Duodenal mucosa (tissue), 2 donors: ENCODE measurements at regions not wholly inside any gene's neighbourhood (a gene's known extent, or its start where the extent isn't known, plus 50 kb on each side); places are given as distances from the start of the nearest gene placed in this dataset.

Source experiments
- H3K27ac ChIP-seq: one replicate; pipeline ENCODE4 v1.7.0; 2013; ENCODE audit warnings: low read depth, low read length
- H3K27me3 ChIP-seq, 2 donors: one replicate each; pipeline ENCODE4 v1.7.0; 2013; ENCODE audit warnings: low read length in 2 of 2, control low read depth in 1 of 2; ENCODE audit not compliant: insufficient read depth in 2 of 2, control insufficient read depth in 1 of 2
- H3K36me3 ChIP-seq, 2 donors: one replicate each; pipeline ENCODE4 v1.7.0; 2013; ENCODE audit warnings: low read length in 2 of 2, control low read depth in 1 of 2; ENCODE audit not compliant: insufficient read depth in 2 of 2, control insufficient read depth in 1 of 2
- H3K4me1 ChIP-seq, 2 donors: one replicate each; pipeline ENCODE4 v1.7.0; 2013; ENCODE audit warnings: low read length in 2 of 2, control low read depth in 1 of 2; ENCODE audit not compliant: insufficient read depth in 2 of 2, control insufficient read depth in 1 of 2
- H3K4me3 ChIP-seq, 2 donors: one replicate each; pipeline ENCODE4 v1.7.0; 2013; ENCODE audit warnings: low read length in 2 of 2, low read depth in 1 of 2
- H3K9ac ChIP-seq, 2 donors: one replicate each; pipeline ENCODE4 v1.7.0; 2013; ENCODE audit warnings: low read length in 2 of 2, low read depth in 1 of 2
- H3K9me3 ChIP-seq, 2 donors: one replicate each; pipeline ENCODE4 v1.7.0; 2013; ENCODE audit warnings: low read length in 2 of 2, control low read depth in 1 of 2; ENCODE audit not compliant: control insufficient read depth in 1 of 2

- Histone ChIP-seq H3K9ac (no peak overlapping the region), H3K4me1 (peaks cover 0 to 5% of the 10 kb centered on the region in 2 donors), H3K9me3 (no peaks in the 10 kb centered on the region), H3K36me3 (no peaks in the 10 kb centered on the region), H3K4me3 (no peak overlapping the region), H3K27me3 (peaks cover 0 to 4% of the 10 kb centered on the region in 2 donors), H3K27ac (no peak overlapping the region)
Observed at GRCh38 chr20:40960101-40960500, 68.5 kb upstream of the TOP1 start.

GRCh38 chr20:40960521-40960956 is 68.1 kb upstream of the TOP1 start:
- Histone ChIP-seq H3K9ac (no peak overlapping the region), H3K27ac (no peak overlapping the region), H3K36me3 (no peaks in the 10 kb centered on the region), H3K9me3 (no peaks in the 10 kb centered on the region), H3K4me3 (no peak overlapping the region), H3K4me1 (peaks cover 0 to 5% of the 10 kb centered on the region in 2 donors), H3K27me3 (peaks cover 0 to 4% of the 10 kb centered on the region in 2 donors)

GRCh38 chr20:40961176-40961575 is 67.4 kb upstream of the TOP1 start:
- Histone ChIP-seq H3K9ac (no peak overlapping the region), H3K9me3 (no peaks in the 10 kb centered on the region), H3K27ac (no peak overlapping the region), H3K4me3 (no peak overlapping the region), H3K36me3 (no peaks in the 10 kb centered on the region), H3K27me3 (peaks cover 0 to 4% of the 10 kb centered on the region in 2 donors), H3K4me1 (peaks cover 0 to 5% of the 10 kb centered on the region in 2 donors)

- no peak overlapping the region for H3K9ac ChIP-seq
- H3K27me3 ChIP-seq: peaks cover 0 to 4% of the 10 kb centered on the region in 2 donors
- H3K4me3 ChIP-seq: no peak overlapping the region
- H3K4me1 ChIP-seq: peaks cover 0 to 5% of the 10 kb centered on the region in 2 donors
- H3K27ac ChIP-seq: no peak overlapping the region
- no peaks in the 10 kb centered on the region for H3K9me3 ChIP-seq
- H3K36me3 ChIP-seq: no peaks in the 10 kb centered on the region
Observed at GRCh38 chr20:40961686-40962640, 66.7 kb upstream of the TOP1 start.

- H3K9me3 ChIP-seq: no peaks in the 10 kb centered on the region
- H3K9ac ChIP-seq: no peak overlapping the region
- no peak overlapping the region for H3K4me3 ChIP-seq
- H3K4me1 ChIP-seq: peaks cover 0 to 5% of the 10 kb centered on the region in 2 donors
- no peaks in the 10 kb centered on the region for H3K36me3 ChIP-seq
- H3K27me3 ChIP-seq: peaks cover 0 to 4% of the 10 kb centered on the region in 2 donors
- H3K27ac ChIP-seq: no peak overlapping the region
Observed at GRCh38 chr20:40962733-40963504, 65.7 kb upstream of the TOP1 start.

GRCh38 chr20:40963505-40963845 is 65.1 kb upstream of the TOP1 start:
- Histone ChIP-seq H3K9ac (no peak overlapping the region), H3K27ac (no peak overlapping the region), H3K27me3 (peaks cover 0 to 4% of the 10 kb centered on the region in 2 donors), H3K4me1 (peaks cover 0 to 5% of the 10 kb centered on the region in 2 donors), H3K4me3 (no peak overlapping the region), H3K9me3 (no peaks in the 10 kb centered on the region), H3K36me3 (no peaks in the 10 kb centered on the region)

- H3K4me3 ChIP-seq: no peak overlapping the region
- no peak overlapping the region for H3K27ac ChIP-seq
- H3K9ac ChIP-seq: no peak overlapping the region
- H3K4me1 ChIP-seq: peaks cover 3 to 5% of the 10 kb centered on the region in 2 donors
- peaks cover 0 to 4% of the 10 kb centered on the region in 2 donors for H3K27me3 ChIP-seq
- no peaks in the 10 kb centered on the region for H3K9me3 ChIP-seq
- H3K36me3 ChIP-seq: no peaks in the 10 kb centered on the region
Observed at GRCh38 chr20:40965671-40966070, 63.0 kb upstream of the TOP1 start.

GRCh38 chr20:40966103-40966502 is 62.5 kb upstream of the TOP1 start:
- H3K4me1 ChIP-seq: peaks cover 3 to 5% of the 10 kb centered on the region in 2 donors
- no peak overlapping the region for H3K27ac ChIP-seq
- no peaks in the 10 kb centered on the region for H3K36me3 ChIP-seq
- H3K9ac ChIP-seq: no peak overlapping the region
- no peak overlapping the region for H3K4me3 ChIP-seq
- no peaks in the 10 kb centered on the region for H3K9me3 ChIP-seq
- H3K27me3 ChIP-seq: peaks cover 0 to 4% of the 10 kb centered on the region in 2 donors

- H3K36me3 ChIP-seq: no peaks in the 10 kb centered on the region
- no peak overlapping the region for H3K4me3 ChIP-seq
- no peak overlapping the region for H3K27ac ChIP-seq
- no peaks in the 10 kb centered on the region for H3K9me3 ChIP-seq
- H3K27me3 ChIP-seq: peaks cover 0 to 4% of the 10 kb centered on the region in 2 donors
- H3K9ac ChIP-seq: no peak overlapping the region
- H3K4me1 ChIP-seq: peaks cover 3 to 5% of the 10 kb centered on the region in 2 donors
Observed at GRCh38 chr20:40966516-40967185, 62.0 kb upstream of the TOP1 start.
